Gastroesophageal sphincter (tissue), 4 donors: ENCODE measurements at regions not wholly inside any gene's neighbourhood (a gene's known extent, or its start where the extent isn't known, plus 50 kb on each side); places are given as distances from the start of the nearest gene placed in this dataset.

Experiments used
- ATAC-seq: fragments of 150-250 bp; one replicate; pipeline ENCODE4 v1.9.1; 2016; ENCODE audit warnings: mild to moderate bottlenecking, moderate library complexity
- H3K27ac ChIP-seq, 4 donors: fragments of 200-600 bp; sonication (generic) in 3 of 4; 1 replicate in 3 of 4; 2 replicates in 1 of 4; pipeline ENCODE4 v1.5.1; 2016 to 2019
- H3K27me3 ChIP-seq: fragments of 200-600 bp; sonication (generic); one replicate; pipeline ENCODE4 v1.5.1; 2019
- H3K36me3 ChIP-seq, 2 donors: fragments of 200-600 bp; sonication (generic); one replicate each; pipeline ENCODE4 v1.5.1; 2019; ENCODE audit warnings: control low read depth in 1 of 2
- H3K4me1 ChIP-seq, 3 donors: fragments of 200-600 bp; sonication (generic); 1 replicate in 2 of 3; 2 replicates in 1 of 3; pipeline ENCODE4 v1.5.1; 2016 to 2019; ENCODE audit warnings: control low read depth in 2 of 3
- H3K4me3 ChIP-seq, 2 donors: fragments of 200-600 bp; sonication (generic); one replicate each; pipeline ENCODE4 v1.5.1; 2019; ENCODE audit warnings: mild to moderate bottlenecking in 1 of 2, moderate library complexity in 1 of 2
- H3K9me3 ChIP-seq, 3 donors: fragments of 200-600 bp; sonication (generic); one replicate each; pipeline ENCODE4 v1.5.1; 2017 to 2019; ENCODE audit warnings: control low read depth in 2 of 3
- EP300 ChIP-seq: sonication (generic); formaldehyde crosslinking; IDR thresholded peaks from one replicate; pipeline ENCODE4 v1.6.1; 2017; ENCODE audit warnings: antibody characterized with exemption, mild to moderate bottlenecking
- POLR2A ChIP-seq, 2 donors: fragments of 450-650 bp; IDR thresholded peaks; one replicate each; pipeline ENCODE4 v1.6.1; 2017; ENCODE audit warnings: antibody characterized with exemption in 2 of 2, mild to moderate bottlenecking in 2 of 2, moderate library complexity in 1 of 2
- POLR2AphosphoS5 ChIP-seq: sonication (generic); formaldehyde crosslinking; IDR thresholded peaks from one replicate; pipeline ENCODE4 v1.6.1; 2017; ENCODE audit warnings: antibody characterized with exemption
- WGBS, 2 donors: methylation state at CpG; one replicate each; pipeline ENCODE4 v1.1.5; 2018; ENCODE audit warnings: low coverage in 1 of 2; 5-methylcytosine and 5-hydroxymethylcytosine counted together
- TF ChIP-seq, protein P1 (sequence below), 4 experiments: fragments of 200-600 bp in 2 of 4; fragments of 450-650 bp in 2 of 4; sonication (generic) in 1 of 4; IDR thresholded peaks; one replicate each; pipeline ENCODE4 v1.5.1; 2017 to 2019; ENCODE audit warnings: antibody characterized with exemption in 4 of 4, mild to moderate bottlenecking in 2 of 4, moderate library complexity in 2 of 4

DNA sequence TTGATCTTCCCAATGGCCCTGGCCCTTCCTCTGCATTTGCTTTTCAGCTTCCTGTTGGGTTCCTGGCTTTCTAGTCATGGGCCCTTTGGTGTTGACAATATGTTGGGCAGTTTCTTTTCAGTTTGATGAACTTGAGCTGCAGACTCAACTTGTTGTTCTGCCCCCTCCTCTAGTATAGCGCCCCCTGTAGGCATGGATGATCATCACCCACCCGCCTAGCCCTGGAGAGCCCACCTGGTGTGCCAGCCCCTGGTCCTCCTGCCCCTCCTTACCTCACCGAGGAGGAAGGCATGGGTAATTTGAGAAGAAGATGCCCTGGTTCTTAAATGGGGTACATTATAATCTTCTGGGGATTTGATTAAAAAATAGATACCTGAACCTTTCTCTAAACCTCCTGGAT lies 271.2 kb downstream of the SNX10 start:
- TF ChIP-seq, protein P1, sequence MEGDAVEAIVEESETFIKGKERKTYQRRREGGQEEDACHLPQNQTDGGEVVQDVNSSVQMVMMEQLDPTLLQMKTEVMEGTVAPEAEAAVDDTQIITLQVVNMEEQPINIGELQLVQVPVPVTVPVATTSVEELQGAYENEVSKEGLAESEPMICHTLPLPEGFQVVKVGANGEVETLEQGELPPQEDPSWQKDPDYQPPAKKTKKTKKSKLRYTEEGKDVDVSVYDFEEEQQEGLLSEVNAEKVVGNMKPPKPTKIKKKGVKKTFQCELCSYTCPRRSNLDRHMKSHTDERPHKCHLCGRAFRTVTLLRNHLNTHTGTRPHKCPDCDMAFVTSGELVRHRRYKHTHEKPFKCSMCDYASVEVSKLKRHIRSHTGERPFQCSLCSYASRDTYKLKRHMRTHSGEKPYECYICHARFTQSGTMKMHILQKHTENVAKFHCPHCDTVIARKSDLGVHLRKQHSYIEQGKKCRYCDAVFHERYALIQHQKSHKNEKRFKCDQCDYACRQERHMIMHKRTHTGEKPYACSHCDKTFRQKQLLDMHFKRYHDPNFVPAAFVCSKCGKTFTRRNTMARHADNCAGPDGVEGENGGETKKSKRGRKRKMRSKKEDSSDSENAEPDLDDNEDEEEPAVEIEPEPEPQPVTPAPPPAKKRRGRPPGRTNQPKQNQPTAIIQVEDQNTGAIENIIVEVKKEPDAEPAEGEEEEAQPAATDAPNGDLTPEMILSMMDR (IDR thresholded peaks at IDR 0.05), result no peak
- TF ChIP-seq POLR2AphosphoS5, result no peak
- TF ChIP-seq POLR2A (IDR thresholded peaks at IDR 0.05), result no peak
- TF ChIP-seq EP300, result no peak
- H3K27ac ChIP-seq, result no peak overlapping the region
- H3K27me3 ChIP-seq, result peaks cover 18% of the 10 kb centered on the region
- H3K9me3 ChIP-seq, result no peaks in the 10 kb centered on the region
- H3K4me1 ChIP-seq, result no peaks in the 10 kb centered on the region
- H3K4me3 ChIP-seq, result no peak overlapping the region
- no peak for ATAC-seq
- H3K36me3 ChIP-seq, result no peaks in the 10 kb centered on the region
- WGBS, 2 donors, result 67% methylated on average over 2 of the region's 3 CpGs; no CpG with 5 or more reads in 1 of the 2 donors

- ATAC-seq, result no peak
- H3K27ac ChIP-seq, result no peak overlapping the region
Measured at GRCh38 chr7:26563406-26563805, 271.7 kb downstream of the SNX10 start.

DNA sequence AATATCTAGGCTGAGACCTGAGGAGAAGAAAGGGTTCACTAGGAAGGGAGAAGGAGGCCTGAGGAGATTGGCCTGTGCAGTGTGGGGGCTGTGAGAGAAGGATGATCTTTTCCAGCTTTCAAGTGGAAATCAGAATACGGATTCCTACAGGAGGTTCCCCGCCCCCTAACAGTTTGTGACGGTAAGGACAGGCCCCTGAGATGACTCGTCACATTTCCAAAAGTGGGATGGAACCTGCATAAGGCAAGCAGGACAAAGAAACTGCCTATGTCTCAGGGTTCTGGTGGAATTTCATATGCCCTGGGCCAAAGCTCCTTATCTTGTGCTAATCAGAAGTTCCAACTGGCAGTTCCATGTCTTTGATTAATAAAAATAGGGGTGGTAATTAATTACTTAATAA lies 275.6 kb downstream of the SNX10 start:
- no peak for ATAC-seq
- TF ChIP-seq POLR2AphosphoS5 (no peak), POLR2A (IDR thresholded peaks at IDR 0.05) (no peak), EP300 (no peak)
- TF ChIP-seq, protein P1 (IDR thresholded peaks at IDR 0.05), result no peak
- Histone ChIP-seq H3K27ac (no peak overlapping the region), H3K27me3 (peaks cover 13% of the 10 kb centered on the region), H3K4me3 (no peak overlapping the region), H3K36me3 (no peaks in the 10 kb centered on the region), H3K9me3 (no peaks in the 10 kb centered on the region), H3K4me1 (no peaks in the 10 kb centered on the region)
- WGBS, 2 donors, result 61 to 67% methylated on average over 4 of the region's 4 CpGs

More at GRCh38 chr7:26563406-26563805, 271.7 kb downstream of the SNX10 start:
- Histone ChIP-seq H3K9me3 (no peaks in the 10 kb centered on the region), H3K36me3 (no peaks in the 10 kb centered on the region), H3K27me3 (peaks cover 18% of the 10 kb centered on the region), H3K4me3 (no peak overlapping the region), H3K4me1 (no peaks in the 10 kb centered on the region)
- no peak for TF ChIP-seq EP300
- TF ChIP-seq POLR2AphosphoS5, result no peak
- TF ChIP-seq, protein P1 (IDR thresholded peaks at IDR 0.05), result no peak
- no peak for TF ChIP-seq POLR2A (IDR thresholded peaks at IDR 0.05)
- WGBS, 2 donors, result 85 to 89% methylated on average over 1 of the region's 1 CpG

GRCh38 chr7:26574476-26574875 lies 282.8 kb downstream of the SNX10 start:
- Histone ChIP-seq H3K36me3 (no peaks in the 10 kb centered on the region), H3K27ac (no peak overlapping the region), H3K27me3 (peaks cover 29% of the 10 kb centered on the region), H3K4me1 (no peaks in the 10 kb centered on the region), H3K9me3 (no peaks in the 10 kb centered on the region), H3K4me3 (no peak overlapping the region)
- whole genome bisulfite sequencing, 2 donors, result 72 to 88% methylated on average over 4 to 5 of the region's 6 CpGs
- TF ChIP-seq POLR2A (IDR thresholded peaks at IDR 0.05) (no peak), EP300 (no peak), POLR2AphosphoS5 (no peak)
- TF ChIP-seq, protein P1 (IDR thresholded peaks at IDR 0.05), result no peak
- no peak for ATAC-seq

GRCh38 chr7:26580064-26580591 lies 284.3 kb downstream of the SKAP2 start:
- H3K36me3 ChIP-seq, result no peaks in the 10 kb centered on the region
- no peak overlapping the region for H3K27ac ChIP-seq
- 88% methylated on average over 3 of the region's 4 CpGs; no CpG with 5 or more reads in 1 of the 2 donors for WGBS, 2 donors
- no peak for ATAC-seq
- peaks cover 46% of the 10 kb centered on the region for H3K27me3 ChIP-seq
- no peaks in the 10 kb centered on the region for H3K9me3 ChIP-seq
- no peak for TF ChIP-seq POLR2A (IDR thresholded peaks at IDR 0.05)
- TF ChIP-seq POLR2AphosphoS5, result no peak
- TF ChIP-seq, protein P1 (IDR thresholded peaks at IDR 0.05), result no peak
- no peak for TF ChIP-seq EP300
- H3K4me1 ChIP-seq, result no peaks in the 10 kb centered on the region
- H3K4me3 ChIP-seq, result no peak overlapping the region
